Tibial nerve (tissue), 4 donors: ENCODE measurements at regions not wholly inside any gene's neighbourhood (a gene's known extent, or its start where the extent isn't known, plus 50 kb on each side); places are given as distances from the start of the nearest gene placed in this dataset.

Experiments used
- EP300 ChIP-seq, 2 donors: sonication (generic); formaldehyde crosslinking; IDR thresholded peaks; one replicate each; pipeline ENCODE4 v1.6.1; 2017; ENCODE audit warnings: antibody characterized with exemption in 2 of 2, mild to moderate bottlenecking in 1 of 2
- POLR2A ChIP-seq, 2 donors: fragments of 450-650 bp; IDR thresholded peaks; one replicate each; pipeline ENCODE4 v1.6.1; 2017; ENCODE audit warnings: antibody characterized with exemption in 2 of 2, mild to moderate bottlenecking in 2 of 2, moderate library complexity in 2 of 2
- TF ChIP-seq, protein P1 (sequence below), 5 experiments: fragments of 200-600 bp in 3 of 5; fragments of 450-650 bp in 2 of 5; sonication (generic) in 3 of 5; IDR thresholded peaks; one replicate each; pipeline ENCODE4 v1.5.1; 2016 to 2019; ENCODE audit warnings: antibody characterized with exemption in 5 of 5, mild to moderate bottlenecking in 3 of 5, moderate library complexity in 2 of 5

GRCh38 chr16:63980763-63981162, 1141.1 kb downstream of the CDH11 start:
- TF ChIP-seq, protein P1, sequence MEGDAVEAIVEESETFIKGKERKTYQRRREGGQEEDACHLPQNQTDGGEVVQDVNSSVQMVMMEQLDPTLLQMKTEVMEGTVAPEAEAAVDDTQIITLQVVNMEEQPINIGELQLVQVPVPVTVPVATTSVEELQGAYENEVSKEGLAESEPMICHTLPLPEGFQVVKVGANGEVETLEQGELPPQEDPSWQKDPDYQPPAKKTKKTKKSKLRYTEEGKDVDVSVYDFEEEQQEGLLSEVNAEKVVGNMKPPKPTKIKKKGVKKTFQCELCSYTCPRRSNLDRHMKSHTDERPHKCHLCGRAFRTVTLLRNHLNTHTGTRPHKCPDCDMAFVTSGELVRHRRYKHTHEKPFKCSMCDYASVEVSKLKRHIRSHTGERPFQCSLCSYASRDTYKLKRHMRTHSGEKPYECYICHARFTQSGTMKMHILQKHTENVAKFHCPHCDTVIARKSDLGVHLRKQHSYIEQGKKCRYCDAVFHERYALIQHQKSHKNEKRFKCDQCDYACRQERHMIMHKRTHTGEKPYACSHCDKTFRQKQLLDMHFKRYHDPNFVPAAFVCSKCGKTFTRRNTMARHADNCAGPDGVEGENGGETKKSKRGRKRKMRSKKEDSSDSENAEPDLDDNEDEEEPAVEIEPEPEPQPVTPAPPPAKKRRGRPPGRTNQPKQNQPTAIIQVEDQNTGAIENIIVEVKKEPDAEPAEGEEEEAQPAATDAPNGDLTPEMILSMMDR (IDR thresholded peaks at IDR 0.05) = no peak
- TF ChIP-seq POLR2A (IDR thresholded peaks at IDR 0.05) = no peak
- no peak for TF ChIP-seq EP300 (IDR thresholded peaks at IDR 0.05)
